ENCODE measurements at regions not wholly inside any gene's neighbourhood (a gene's known extent, or its start where the extent isn't known, plus 50 kb on each side); places are given as distances from the start of the nearest gene placed in this dataset.

- CTCF ChIA-PET = no interaction called here
- no peaks in the 10 kb centered on the region for H3K36me3 ChIP-seq (ENCODE audit: control insufficient read depth, insufficient read depth, low read length)
- no peak overlapping the region for H2AK5ac ChIP-seq (ENCODE audit: low read depth, low read length)
- intact Hi-C loops (cut with micrococcal nuclease) = no loop called here
- DNase-seq (no peak), ATAC-seq (ENCODE audit: low read depth) (no peak)
- no peak overlapping the region for H3K4me3 ChIP-seq (ENCODE audit: insufficient read depth, low read depth, low read length)
- H3K9me1 ChIP-seq (ENCODE audit: insufficient read depth, low read length) = no peaks in the 10 kb centered on the region
- POLR2A ChIA-PET (ENCODE audit: unreplicated experiment) = no interaction called here
- 57% methylated on average over 4 of the region's 5 CpGs; no CpG with 5 or more reads in 1 of the 2 experiments for WGBS, 2 experiments (ENCODE audit: extremely low coverage in 2 of 2, insufficient read length in 1 of 2)
- no peak overlapping the region for H4K91ac ChIP-seq (ENCODE audit: insufficient read depth, low read depth, low read length)
- H2AK9ac ChIP-seq (replicated peaks; ENCODE audit: low read depth, low read length, poor library complexity) = no peak overlapping the region
- H3K56ac ChIP-seq (ENCODE audit: extremely low read depth, insufficient read depth, low read length) = no peak overlapping the region
- H2BK15ac ChIP-seq (ENCODE audit: low read depth, low read length) = no peak overlapping the region
- no peak overlapping the region for H3K23ac ChIP-seq (ENCODE audit: low read depth, low read length)
- H3K27ac ChIP-seq (ENCODE audit: insufficient read depth, low read length) = no peak overlapping the region
- H2BK120ac ChIP-seq (ENCODE audit: low read depth, low read length) = no peak overlapping the region
- H3K14ac ChIP-seq (replicated peaks; ENCODE audit: low read depth, low read length) = no peak overlapping the region
- no peaks in the 10 kb centered on the region for H3K79me1 ChIP-seq (ENCODE audit: low read depth in 1 of 2, low read length in 2 of 2)
- no peaks in the 10 kb centered on the region for H3K27me3 ChIP-seq (ENCODE audit: control insufficient read depth, insufficient read depth, low read length)
- no TSS peak for BruUV-seq (replicated peaks)
- H2AFZ ChIP-seq (replicated peaks; ENCODE audit: low read length, poor library complexity) = no peak overlapping the region
- TF ChIP-seq CHD1 (IDR thresholded peaks at IDR 0.05; ENCODE audit: low read depth, low read length) (no peak), CEBPB (IDR thresholded peaks at IDR 0.05; ENCODE audit: low read depth, low read length) (no peak), USF2 (IDR thresholded peaks at IDR 0.05; ENCODE audit: low read depth, low read length) (no peak), RFX5 (IDR thresholded peaks at IDR 0.05; ENCODE audit: low read depth, low read length) (no peak)
- TF ChIP-seq, protein P1, sequence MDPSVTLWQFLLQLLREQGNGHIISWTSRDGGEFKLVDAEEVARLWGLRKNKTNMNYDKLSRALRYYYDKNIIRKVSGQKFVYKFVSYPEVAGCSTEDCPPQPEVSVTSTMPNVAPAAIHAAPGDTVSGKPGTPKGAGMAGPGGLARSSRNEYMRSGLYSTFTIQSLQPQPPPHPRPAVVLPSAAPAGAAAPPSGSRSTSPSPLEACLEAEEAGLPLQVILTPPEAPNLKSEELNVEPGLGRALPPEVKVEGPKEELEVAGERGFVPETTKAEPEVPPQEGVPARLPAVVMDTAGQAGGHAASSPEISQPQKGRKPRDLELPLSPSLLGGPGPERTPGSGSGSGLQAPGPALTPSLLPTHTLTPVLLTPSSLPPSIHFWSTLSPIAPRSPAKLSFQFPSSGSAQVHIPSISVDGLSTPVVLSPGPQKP (IDR thresholded peaks at IDR 0.05; ENCODE audit: borderline replicate concordance, low read depth, low read length) = no peak
- dilution Hi-C loops (cut with HindIII; ENCODE audit: low sequenced_read_pairs, unreplicated experiment) = no loop called here
- no peaks in the 10 kb centered on the region for H3K4me1 ChIP-seq (ENCODE audit: control insufficient read depth, insufficient read depth, low read length)
- H3K18ac ChIP-seq (ENCODE audit: low read depth, low read length) = no peak overlapping the region
- no peak overlapping the region for H3K9ac ChIP-seq (ENCODE audit: low read depth, low read length)
- H3K9me3 ChIP-seq (ENCODE audit: control insufficient read depth, insufficient read depth, low read length) = no peaks in the 10 kb centered on the region
- in situ Hi-C loops (cut with MboI; ENCODE audit: low sequenced_read_pairs) = no loop called here
- H2BK20ac ChIP-seq (ENCODE audit: low read depth, low read length) = no peak overlapping the region
- H4K20me1 ChIP-seq (ENCODE audit: insufficient read depth, low read length) = no peaks in the 10 kb centered on the region
- H2BK5ac ChIP-seq (ENCODE audit: low read depth, low read length, poor library complexity, severe bottlenecking) = no peak overlapping the region
- no peak overlapping the region for H4K5ac ChIP-seq (ENCODE audit: low read depth, low read length)
- no peak overlapping the region for H3K4me2 ChIP-seq (ENCODE audit: low read depth, low read length)
- no peak overlapping the region for H3K4ac ChIP-seq (ENCODE audit: low read depth, low read length)
- no peak overlapping the region for H4K8ac ChIP-seq (ENCODE audit: low read depth in 2 of 2, low read length in 2 of 2)
These were observed 176.2 kb upstream of the TP63 start for GRCh38 chr3:189455009-189455408.
